AG04449 (cell line): ENCODE measurements at regions not wholly inside any gene's neighbourhood (a gene's known extent, or its start where the extent isn't known, plus 50 kb on each side); places are given as distances from the start of the nearest gene placed in this dataset.

Experiments used
- CTCF ChIA-PET: fragments of 350-600 bp; formaldehyde crosslinking; extraction: SDS; loops from one replicate; lab custom pipeline; 2021; ENCODE audit warnings: antibody characterized with exemption; lab: Yijun Ruan, JAX
- POLR2A ChIA-PET: fragments of 400-600, 350-600 bp; formaldehyde crosslinking; extraction: SDS; loops from one replicate; lab custom pipeline; 2020; ENCODE audit warnings: antibody characterized with exemption, inconsistent platforms; lab: Yijun Ruan, JAX
- DNase-seq: peaks from one replicate; pipeline ENCODE4 v3.0.0-alpha.2; 2010; ENCODE audit warnings: low read depth, low spot score
- H3K4me3 ChIP-seq: 2 replicates; pipeline ENCODE4 v1.5.1; 2011; ENCODE audit warnings: low read depth, mild to moderate bottlenecking, control low read depth, low read length
- TF ChIP-seq, protein P1 (sequence below): IDR thresholded peaks from one replicate; pipeline ENCODE4 v1.5.1; 2011; ENCODE audit warnings: mild to moderate bottlenecking, moderate library complexity, low read length, control low read depth, inconsistent platforms; ENCODE audit not compliant: insufficient read depth; ENCODE audit errors: missing control alignments

DNA sequence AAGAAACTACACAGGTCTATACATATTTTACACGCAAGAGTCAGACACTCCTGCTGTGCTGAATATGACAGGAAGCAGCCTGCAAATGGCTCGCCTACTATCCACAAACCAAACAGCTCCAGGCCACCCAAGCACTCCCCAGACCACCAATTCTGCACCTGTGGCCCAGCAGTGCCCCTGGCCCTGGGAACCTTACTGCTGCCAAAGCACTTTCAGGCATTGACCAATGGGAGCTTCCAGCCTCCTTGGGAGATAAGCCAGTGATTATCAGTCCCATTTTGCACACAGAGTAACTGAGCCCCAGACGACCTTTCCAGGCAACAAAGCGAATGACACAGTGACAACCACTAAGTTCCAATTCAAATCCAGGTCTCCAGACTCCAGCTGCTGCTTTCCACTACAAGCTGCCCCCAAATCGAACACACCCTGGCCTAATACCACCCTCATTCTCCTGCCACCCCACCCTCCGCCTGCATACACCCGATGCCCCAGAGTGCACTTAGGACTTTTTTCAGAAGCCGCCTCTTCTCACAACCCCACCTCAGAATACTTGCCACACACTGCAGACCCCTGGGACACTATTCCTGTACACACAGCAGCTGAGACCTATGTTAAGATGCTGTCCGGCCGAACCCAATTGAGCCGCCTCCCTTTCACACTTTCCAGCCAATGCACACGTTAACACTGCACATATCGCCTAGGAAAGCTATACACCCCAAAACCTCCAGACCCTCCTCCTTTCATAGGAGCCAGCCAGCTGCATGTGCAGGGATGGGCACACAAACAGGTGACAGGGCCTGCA lies 126.1 kb upstream of the PRMT8 start:
- ChIA-PET POLR2A (no interaction called here), CTCF (interaction anchor here (1.1 kb wide), 1 partner anchor 65 kb away, joined by 5 read pairs; no protein-coding TSS in a partner anchor)
- no peak overlapping the region for H3K4me3 ChIP-seq
- TF ChIP-seq, protein P1, sequence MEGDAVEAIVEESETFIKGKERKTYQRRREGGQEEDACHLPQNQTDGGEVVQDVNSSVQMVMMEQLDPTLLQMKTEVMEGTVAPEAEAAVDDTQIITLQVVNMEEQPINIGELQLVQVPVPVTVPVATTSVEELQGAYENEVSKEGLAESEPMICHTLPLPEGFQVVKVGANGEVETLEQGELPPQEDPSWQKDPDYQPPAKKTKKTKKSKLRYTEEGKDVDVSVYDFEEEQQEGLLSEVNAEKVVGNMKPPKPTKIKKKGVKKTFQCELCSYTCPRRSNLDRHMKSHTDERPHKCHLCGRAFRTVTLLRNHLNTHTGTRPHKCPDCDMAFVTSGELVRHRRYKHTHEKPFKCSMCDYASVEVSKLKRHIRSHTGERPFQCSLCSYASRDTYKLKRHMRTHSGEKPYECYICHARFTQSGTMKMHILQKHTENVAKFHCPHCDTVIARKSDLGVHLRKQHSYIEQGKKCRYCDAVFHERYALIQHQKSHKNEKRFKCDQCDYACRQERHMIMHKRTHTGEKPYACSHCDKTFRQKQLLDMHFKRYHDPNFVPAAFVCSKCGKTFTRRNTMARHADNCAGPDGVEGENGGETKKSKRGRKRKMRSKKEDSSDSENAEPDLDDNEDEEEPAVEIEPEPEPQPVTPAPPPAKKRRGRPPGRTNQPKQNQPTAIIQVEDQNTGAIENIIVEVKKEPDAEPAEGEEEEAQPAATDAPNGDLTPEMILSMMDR, result no peak
- no peak for DNase-seq

DNA sequence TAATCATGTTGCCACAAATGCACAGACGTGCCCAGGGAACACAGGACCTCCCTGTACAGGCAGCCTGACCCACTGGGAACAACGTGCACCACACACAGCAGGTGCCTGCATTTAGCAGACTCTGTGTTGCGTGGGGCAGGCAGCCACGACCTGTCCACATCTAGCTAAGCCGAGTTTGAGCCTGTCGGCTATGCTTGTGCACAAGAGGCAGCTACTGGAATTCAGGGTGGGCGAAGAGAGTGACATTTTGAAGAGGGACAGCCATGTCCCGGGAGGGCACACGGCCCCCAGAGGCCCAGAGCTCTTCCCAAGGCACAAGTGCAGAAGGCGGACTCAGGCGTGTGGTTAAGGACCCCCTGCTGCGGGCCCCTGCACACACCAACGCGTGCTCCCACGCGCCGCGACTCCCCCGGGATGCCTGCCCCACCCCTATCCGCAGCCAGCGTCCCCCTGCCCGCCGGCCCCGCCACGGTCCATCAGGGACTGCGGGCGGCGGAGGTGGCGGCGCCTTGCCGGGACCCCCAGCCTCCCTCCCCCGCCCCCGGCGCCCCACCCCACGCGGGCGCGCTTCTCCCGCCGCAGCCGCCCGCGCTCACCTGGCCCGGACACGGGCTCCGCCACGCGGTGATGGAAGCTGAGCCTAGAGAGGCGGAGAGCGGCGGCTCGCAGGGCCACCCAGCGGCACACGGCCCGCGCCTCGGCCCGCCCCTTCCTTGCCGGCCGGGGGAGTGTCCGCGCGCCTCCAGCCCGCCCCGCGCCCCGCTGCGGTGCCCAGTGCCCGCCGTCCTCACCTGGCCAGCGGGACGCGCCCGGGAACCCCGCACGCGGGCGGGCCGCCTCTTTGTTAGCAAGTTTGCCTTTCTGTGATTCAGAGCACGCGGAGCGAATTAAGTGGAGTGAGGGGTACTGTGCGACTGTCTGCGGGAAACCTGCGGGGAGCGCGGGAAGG lies 125.3 kb upstream of the PRMT8 start:
- DNase-seq, result no peak
- ChIA-PET CTCF (interaction anchor here (1.1 kb wide), 1 partner anchor 66 kb away, joined by 5 read pairs; no protein-coding TSS in a partner anchor), POLR2A (no interaction called here)
- TF ChIP-seq, protein P1, result no peak
- H3K4me3 ChIP-seq, result no peak overlapping the region

DNA sequence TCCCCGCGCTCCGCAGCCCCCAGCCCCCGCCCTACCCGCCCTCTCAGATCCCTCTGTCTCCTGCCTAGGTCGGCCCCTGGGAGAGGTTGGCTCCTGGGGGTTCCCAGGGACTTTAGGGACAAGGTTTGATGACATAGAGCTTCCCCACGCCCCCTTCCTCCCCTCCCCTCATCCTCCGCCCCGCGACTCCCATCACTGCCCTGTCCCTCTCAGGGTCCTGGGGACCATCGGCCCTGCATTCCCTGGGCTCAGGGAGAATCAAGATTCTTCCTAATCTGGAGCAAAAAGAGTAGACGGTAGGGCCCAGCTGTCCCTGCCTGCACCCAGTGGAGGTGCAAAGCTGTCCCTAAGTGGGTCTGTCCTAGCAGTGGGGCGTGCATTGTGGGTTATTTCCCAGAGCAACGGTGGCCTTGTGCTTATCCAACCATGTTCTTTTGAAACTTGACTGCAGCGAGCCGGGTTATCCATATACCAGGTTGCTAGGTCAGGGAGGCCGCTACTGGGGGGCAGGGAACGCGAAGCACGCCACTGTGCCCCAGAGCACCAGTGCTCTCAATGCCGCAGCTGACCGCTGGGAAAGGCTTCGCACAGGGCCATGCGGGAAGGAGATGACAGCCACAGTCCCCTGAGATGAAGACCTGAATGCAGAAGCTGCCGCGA lies 124.4 kb upstream of the PRMT8 start:
- TF ChIP-seq, protein P1, result no peak

DNA sequence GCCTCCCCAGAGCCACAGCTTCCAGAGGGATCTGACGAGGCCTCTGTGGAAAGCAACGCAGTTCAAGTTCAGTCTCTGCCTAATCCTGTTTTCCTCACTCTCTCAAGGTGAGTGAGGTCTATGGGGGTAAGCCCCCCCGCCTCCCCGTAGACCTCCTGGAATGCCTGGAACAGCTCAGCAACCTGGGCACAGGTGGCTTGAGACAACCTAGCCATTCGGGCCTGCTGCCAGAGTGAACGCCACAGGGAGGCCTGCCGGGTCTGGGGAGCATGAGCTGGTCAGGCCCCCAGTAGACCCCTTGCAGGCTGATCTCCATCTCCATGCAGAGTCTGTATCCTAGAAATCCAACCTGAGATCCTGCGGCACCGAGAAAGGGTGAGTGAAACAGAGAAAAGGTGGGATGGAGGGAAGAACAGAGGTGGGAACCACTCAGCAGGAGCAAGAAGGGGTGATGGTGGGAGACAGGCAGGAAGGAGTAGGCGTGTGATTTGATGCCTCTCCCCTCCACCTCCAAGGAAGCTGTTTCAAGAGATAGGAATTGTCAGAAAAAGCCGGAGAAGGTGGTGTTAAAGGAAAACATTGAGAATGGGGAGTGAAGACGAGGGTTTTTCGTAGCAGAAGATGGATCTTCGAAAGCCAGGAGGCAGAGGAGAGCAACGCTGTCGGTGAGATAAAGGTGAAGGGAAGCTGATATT lies 123.1 kb upstream of the PRMT8 start:
- ChIA-PET POLR2A (no interaction called here), CTCF (interaction anchor here (0.6 kb wide), 1 partner anchor 69 kb away, joined by 3 read pairs; no protein-coding TSS in a partner anchor)
- TF ChIP-seq, protein P1, result no peak

More for the DNA sequence above, 124.4 kb upstream of the PRMT8 start:
- no peak for DNase-seq
- ChIA-PET CTCF (no interaction called here), POLR2A (no interaction called here)
- no peak overlapping the region for H3K4me3 ChIP-seq

DNA sequence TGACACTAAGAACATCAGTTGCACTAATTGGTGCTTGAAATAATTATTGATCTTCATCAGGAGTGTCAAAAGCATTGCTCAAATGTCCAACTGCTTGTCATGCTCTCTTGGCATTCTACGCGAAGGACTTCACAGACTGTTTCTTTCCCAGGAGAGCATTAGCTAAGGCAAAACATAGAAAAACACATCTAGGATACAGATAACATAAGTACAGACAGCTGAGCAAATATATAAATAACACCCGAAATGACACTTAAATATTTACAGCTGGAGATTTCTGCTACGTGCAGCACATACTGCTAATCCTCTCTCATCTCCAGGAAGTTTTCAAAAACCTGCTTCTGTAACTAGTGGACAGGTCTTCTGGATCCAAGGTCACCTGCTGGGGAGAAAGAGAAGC lies 120.0 kb upstream of the PRMT8 start:
- ChIA-PET POLR2A (no interaction called here), CTCF (no interaction called here)
- TF ChIP-seq, protein P1, result no peak
- no peak for DNase-seq
- H3K4me3 ChIP-seq, result no peak overlapping the region

More for the DNA sequence above, 123.1 kb upstream of the PRMT8 start:
- H3K4me3 ChIP-seq, result no peak overlapping the region
- no peak for DNase-seq
